Loucy (cell line): ENCODE measurements at regions not wholly inside any gene's neighbourhood (a gene's known extent, or its start where the extent isn't known, plus 50 kb on each side); places are given as distances from the start of the nearest gene placed in this dataset.

Source experiments
- H2AFZ ChIP-seq: fragments of 200-600 bp; sonication (generic); 2 replicates; pipeline ENCODE4 v1.6.0; 2016; ENCODE audit warnings: antibody characterized with exemption, mild to moderate bottlenecking, low read length, moderate library complexity
- H3F3A ChIP-seq: fragments of 200-600 bp; 2 replicates; pipeline ENCODE4 v1.6.0; 2016; ENCODE audit warnings: antibody characterized with exemption, low read depth, mild to moderate bottlenecking
- H3K27me3 ChIP-seq: fragments of 200-600 bp; sonication (generic); 2 replicates; pipeline ENCODE4 v1.6.1; 2014; ENCODE audit warnings: low read length, mild to moderate bottlenecking; ENCODE audit not compliant: insufficient read depth, poor library complexity, severe bottlenecking
- H3K36me3 ChIP-seq: fragments of 200-600 bp; sonication (generic); 2 replicates; pipeline ENCODE4 v1.6.1; 2016; ENCODE audit warnings: low read length; ENCODE audit not compliant: insufficient read depth
- H3K4me1 ChIP-seq: fragments of 200-600 bp; sonication (generic); 2 replicates; pipeline ENCODE4 v1.5.1; 2014; ENCODE audit warnings: low read length, mild to moderate bottlenecking; ENCODE audit not compliant: insufficient read depth, poor library complexity, severe bottlenecking
- H3K4me2 ChIP-seq: fragments of 200-600 bp; sonication (generic); 2 replicates; pipeline ENCODE4 v1.6.0; 2014; ENCODE audit warnings: antibody characterized with exemption, low read length, low read depth, mild to moderate bottlenecking; ENCODE audit not compliant: poor library complexity, severe bottlenecking
- H3K4me3 ChIP-seq: fragments of 200-600 bp; sonication (generic); 2 replicates; pipeline ENCODE4 v1.5.1; 2014; ENCODE audit warnings: low read length, mild to moderate bottlenecking, mixed read lengths; ENCODE audit not compliant: poor library complexity, severe bottlenecking
- H3K79me2 ChIP-seq: fragments of 200-600 bp; sonication (generic); 2 replicates; pipeline ENCODE4 v1.6.1; 2014; ENCODE audit warnings: low read length; ENCODE audit not compliant: insufficient read depth
- H3K9ac ChIP-seq: fragments of 200-600 bp; sonication (generic); 2 replicates; pipeline ENCODE4 v1.6.0; 2014; ENCODE audit warnings: mild to moderate bottlenecking, low read depth, low read length, moderate library complexity; ENCODE audit not compliant: poor library complexity, severe bottlenecking
- H3K9me2 ChIP-seq: fragments of 200-600 bp; sonication (generic); replicated peaks from 2 replicates; pipeline ENCODE4 v1.6.1; 2016; ENCODE audit warnings: low read depth, low read length, mixed read lengths
- H3K9me3 ChIP-seq: fragments of 200-600 bp; sonication (generic); 2 replicates; pipeline ENCODE4 v1.6.1; 2014; ENCODE audit warnings: mild to moderate bottlenecking, antibody characterized with exemption, low read length, low read depth; ENCODE audit not compliant: insufficient read depth
- H4K20me1 ChIP-seq: fragments of 200-600 bp; sonication (generic); 2 replicates; pipeline ENCODE4 v1.6.0; 2014; ENCODE audit warnings: antibody characterized with exemption, low read length, mild to moderate bottlenecking; ENCODE audit not compliant: insufficient read depth, poor library complexity, severe bottlenecking
- EZH2phosphoT487 ChIP-seq: fragments of 200-600 bp; IDR thresholded peaks from 2 replicates; pipeline ENCODE4 v1.6.1; 2018; ENCODE audit warnings: antibody characterized with exemption, mild to moderate bottlenecking, moderate library complexity, borderline replicate concordance
- TF ChIP-seq, protein P1 (sequence below): fragments of 200-600 bp; sonication (generic); conservative IDR thresholded peaks from 2 replicates; pipeline ENCODE4 v1.5.1; 2014; ENCODE audit warnings: mild to moderate bottlenecking, antibody characterized with exemption, low read length

DNA sequence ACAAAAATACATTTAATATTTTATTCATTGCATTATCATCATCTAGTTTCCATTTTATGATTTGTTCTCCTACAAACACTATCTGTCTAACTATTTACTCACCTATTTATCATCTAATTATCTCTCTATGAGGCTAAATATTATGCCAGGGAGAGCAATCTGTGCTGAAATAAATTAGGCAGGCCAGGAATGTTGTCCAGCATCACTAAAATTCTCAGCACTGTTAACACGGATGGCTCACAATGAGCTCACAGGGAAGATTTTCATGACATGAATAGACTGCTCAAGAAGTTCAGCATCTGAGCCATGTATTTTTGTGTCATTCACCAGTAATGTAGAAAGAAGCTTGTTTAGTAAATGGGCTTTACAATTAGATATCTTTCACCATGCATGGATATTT lies 1277.2 kb downstream of the GRIK2 start:
- Histone ChIP-seq H3K36me3 (no peaks in the 10 kb centered on the region), H3K9ac (no peak overlapping the region), H3K79me2 (no peaks in the 10 kb centered on the region), H3K27me3 (no peaks in the 10 kb centered on the region), H3K9me3 (no peaks in the 10 kb centered on the region), H3F3A (no peaks in the 10 kb centered on the region), H2AFZ (no peak overlapping the region), H3K4me2 (no peak overlapping the region), H3K4me3 (no peak overlapping the region), H4K20me1 (no peaks in the 10 kb centered on the region), H3K9me2 (no peaks in the 10 kb centered on the region), H3K4me1 (no peaks in the 10 kb centered on the region)
- TF ChIP-seq, protein P1, sequence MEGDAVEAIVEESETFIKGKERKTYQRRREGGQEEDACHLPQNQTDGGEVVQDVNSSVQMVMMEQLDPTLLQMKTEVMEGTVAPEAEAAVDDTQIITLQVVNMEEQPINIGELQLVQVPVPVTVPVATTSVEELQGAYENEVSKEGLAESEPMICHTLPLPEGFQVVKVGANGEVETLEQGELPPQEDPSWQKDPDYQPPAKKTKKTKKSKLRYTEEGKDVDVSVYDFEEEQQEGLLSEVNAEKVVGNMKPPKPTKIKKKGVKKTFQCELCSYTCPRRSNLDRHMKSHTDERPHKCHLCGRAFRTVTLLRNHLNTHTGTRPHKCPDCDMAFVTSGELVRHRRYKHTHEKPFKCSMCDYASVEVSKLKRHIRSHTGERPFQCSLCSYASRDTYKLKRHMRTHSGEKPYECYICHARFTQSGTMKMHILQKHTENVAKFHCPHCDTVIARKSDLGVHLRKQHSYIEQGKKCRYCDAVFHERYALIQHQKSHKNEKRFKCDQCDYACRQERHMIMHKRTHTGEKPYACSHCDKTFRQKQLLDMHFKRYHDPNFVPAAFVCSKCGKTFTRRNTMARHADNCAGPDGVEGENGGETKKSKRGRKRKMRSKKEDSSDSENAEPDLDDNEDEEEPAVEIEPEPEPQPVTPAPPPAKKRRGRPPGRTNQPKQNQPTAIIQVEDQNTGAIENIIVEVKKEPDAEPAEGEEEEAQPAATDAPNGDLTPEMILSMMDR, result no peak
- TF ChIP-seq EZH2phosphoT487, result no peak

DNA sequence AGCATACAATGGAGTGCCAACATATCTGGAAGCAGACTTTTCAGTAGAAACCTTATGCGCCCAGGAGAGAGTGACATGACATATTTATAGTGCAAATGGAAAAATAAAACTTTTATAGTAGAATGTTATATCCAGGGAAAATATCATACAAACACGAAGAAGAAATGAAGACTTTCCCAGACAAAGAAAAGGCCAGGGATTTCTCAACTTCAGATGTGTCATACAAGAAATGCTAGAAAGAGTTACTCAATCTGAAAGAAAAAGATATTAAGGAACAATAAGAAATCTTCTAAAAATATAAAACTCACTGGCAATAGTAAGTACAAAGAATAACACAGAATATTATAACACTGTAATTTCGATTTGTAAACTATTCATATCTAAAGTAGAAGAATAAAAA lies 1269.3 kb downstream of the GRIK2 start:
- H3F3A ChIP-seq, result no peaks in the 10 kb centered on the region
- H3K79me2 ChIP-seq, result no peaks in the 10 kb centered on the region
- no peak overlapping the region for H2AFZ ChIP-seq
- no peaks in the 10 kb centered on the region for H3K4me1 ChIP-seq
- H3K4me2 ChIP-seq, result no peak overlapping the region
- H3K27me3 ChIP-seq, result no peaks in the 10 kb centered on the region
- TF ChIP-seq, protein P1, result no peak
- TF ChIP-seq EZH2phosphoT487, result no peak
- no peaks in the 10 kb centered on the region for H4K20me1 ChIP-seq
- no peaks in the 10 kb centered on the region for H3K9me3 ChIP-seq
- H3K9ac ChIP-seq, result no peak overlapping the region
- H3K9me2 ChIP-seq, result no peaks in the 10 kb centered on the region
- H3K4me3 ChIP-seq, result no peak overlapping the region
- H3K36me3 ChIP-seq, result no peaks in the 10 kb centered on the region

DNA sequence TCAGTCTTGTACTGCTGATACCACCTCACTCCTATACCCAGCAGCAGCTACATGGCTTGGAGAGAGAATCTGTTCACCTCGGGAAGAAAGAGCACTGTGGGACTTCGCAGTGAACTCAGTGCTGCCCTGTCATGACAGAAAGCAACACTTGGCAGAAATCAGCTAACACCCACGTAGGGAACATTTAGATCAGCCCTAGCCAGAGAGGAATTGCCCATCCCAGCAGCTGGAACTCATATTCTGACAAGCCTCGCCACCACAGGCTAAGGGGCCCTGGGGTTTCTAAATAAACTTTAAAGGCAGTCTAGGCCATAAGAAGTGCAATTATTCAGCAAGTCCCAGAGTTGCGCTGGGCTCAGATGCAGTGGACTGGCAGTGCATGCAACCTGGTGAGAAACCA lies 1266.8 kb downstream of the GRIK2 start:
- Histone ChIP-seq H3K4me1 (no peaks in the 10 kb centered on the region), H3K9me2 (no peaks in the 10 kb centered on the region), H3K4me2 (no peak overlapping the region), H3F3A (no peaks in the 10 kb centered on the region), H3K79me2 (no peaks in the 10 kb centered on the region), H3K4me3 (no peak overlapping the region), H3K27me3 (no peaks in the 10 kb centered on the region), H4K20me1 (no peaks in the 10 kb centered on the region), H3K9ac (no peak overlapping the region), H3K36me3 (no peaks in the 10 kb centered on the region), H2AFZ (no peak overlapping the region), H3K9me3 (no peaks in the 10 kb centered on the region)
- TF ChIP-seq, protein P1, result no peak
- TF ChIP-seq EZH2phosphoT487, result no peak
